Fibroblast of villous mesenchyme (primary cell): ENCODE measurements at regions not wholly inside any gene's neighbourhood (a gene's known extent, or its start where the extent isn't known, plus 50 kb on each side); places are given as distances from the start of the nearest gene placed in this dataset.

ENCODE experiments used
- DNase-seq: peaks from one replicate; pipeline ENCODE4 v3.0.0-alpha.2; 2010; ENCODE audit warnings: low read depth
- H3K4me3 ChIP-seq: 2 replicates; pipeline ENCODE4 v1.5.1; 2011; ENCODE audit warnings: low read depth, mild to moderate bottlenecking, low read length
- CTCF ChIP-seq: IDR thresholded peaks from 2 replicates; pipeline ENCODE4 v1.5.1; 2012; ENCODE audit warnings: low read depth, mild to moderate bottlenecking, low read length; ENCODE audit not compliant: insufficient read depth

- DNase-seq = peak; percentile 3
- H3K4me3 ChIP-seq = no peak overlapping the region
- no peak for TF ChIP-seq CTCF
Observed at GRCh38 chr2:176978921-176979320, 233.7 kb upstream of the HNRNPA3 start.

- TF ChIP-seq CTCF = no peak
- H3K4me3 ChIP-seq = no peak overlapping the region
- no peak for DNase-seq
Observed at GRCh38 chr2:176979981-176980710, 232.4 kb upstream of the HNRNPA3 start.

DNA sequence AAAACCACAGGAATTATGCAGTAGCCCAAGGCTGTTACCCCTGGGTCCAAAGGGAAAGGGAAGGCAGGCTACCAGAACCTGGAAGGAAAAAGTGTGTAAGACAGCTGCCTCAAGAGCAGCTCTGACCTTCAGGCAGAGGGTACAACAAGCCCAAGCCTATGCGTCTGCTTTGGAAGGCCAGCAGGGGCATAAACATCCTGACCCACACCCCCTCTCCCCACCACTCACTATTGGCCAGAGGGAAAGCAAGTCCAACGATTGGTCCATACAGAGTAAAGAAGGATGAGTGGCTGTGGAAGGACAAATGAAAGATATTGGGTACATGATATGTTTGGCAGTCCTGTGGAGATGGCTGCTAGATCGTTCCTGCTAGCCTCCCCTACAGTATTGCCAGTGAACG lies 227.6 kb upstream of the HNRNPA3 start:
- no peak for TF ChIP-seq CTCF
- DNase-seq = no peak
- H3K4me3 ChIP-seq = no peak overlapping the region

- no peak for DNase-seq
- TF ChIP-seq CTCF = no peak
Observed at GRCh38 chr2:176985871-176986270, 226.7 kb upstream of the HNRNPA3 start.

DNA sequence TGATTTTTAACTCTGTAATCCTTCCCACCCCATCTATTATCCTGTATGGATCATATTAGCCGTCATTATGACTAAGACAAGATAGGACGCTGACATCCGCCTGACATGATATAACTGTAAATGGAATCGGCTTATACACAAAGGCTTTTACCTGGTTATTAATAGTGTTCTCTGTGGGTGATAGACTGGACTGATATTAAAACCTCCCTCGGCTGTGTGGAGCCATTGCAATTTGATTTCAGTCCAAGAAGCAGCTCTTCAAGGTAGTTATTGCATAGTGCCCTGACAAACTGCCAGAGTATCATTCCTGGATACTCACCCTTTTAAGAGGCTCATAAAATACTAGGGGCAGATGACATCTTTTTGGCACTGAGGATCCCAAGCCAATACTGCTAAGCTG lies 226.1 kb upstream of the HNRNPA3 start:
- no peak for TF ChIP-seq CTCF
- DNase-seq = no peak
- no peak overlapping the region for H3K4me3 ChIP-seq

More at GRCh38 chr2:176985871-176986270, 226.7 kb upstream of the HNRNPA3 start:
- no peak overlapping the region for H3K4me3 ChIP-seq

- no peak for DNase-seq
- H3K4me3 ChIP-seq = no peak overlapping the region
- TF ChIP-seq CTCF = no peak
Observed at GRCh38 chr2:176991411-176991810, 221.2 kb upstream of the HNRNPA3 start.
